Keratinocyte (primary cell): ENCODE measurements at regions not wholly inside any gene's neighbourhood (a gene's known extent, or its start where the extent isn't known, plus 50 kb on each side); places are given as distances from the start of the nearest gene placed in this dataset.

Source experiments
- EZH2 ChIP-seq: IDR thresholded peaks from one replicate; pipeline ENCODE4 v1.6.1; 2012; ENCODE audit warnings: inconsistent platforms, mild to moderate bottlenecking, low read length, moderate library complexity
- TF ChIP-seq, protein P1 (sequence below), 3 experiments: IDR thresholded peaks in 1 of 3; conservative IDR thresholded peaks in 1 of 3; optimal IDR thresholded peaks in 1 of 3; 2 replicates in 2 of 3; 3 replicates in 1 of 3; pipeline versions ENCODE3 to v1.5.1; 2011; ENCODE audit warnings: low read length in 3 of 3, mild to moderate bottlenecking in 3 of 3, moderate library complexity in 2 of 3, control low read depth in 1 of 3, inconsistent platforms in 1 of 3; ENCODE audit not compliant: insufficient read depth in 2 of 3; ENCODE audit errors: extremely low read depth in 1 of 3

- TF ChIP-seq, protein P1, sequence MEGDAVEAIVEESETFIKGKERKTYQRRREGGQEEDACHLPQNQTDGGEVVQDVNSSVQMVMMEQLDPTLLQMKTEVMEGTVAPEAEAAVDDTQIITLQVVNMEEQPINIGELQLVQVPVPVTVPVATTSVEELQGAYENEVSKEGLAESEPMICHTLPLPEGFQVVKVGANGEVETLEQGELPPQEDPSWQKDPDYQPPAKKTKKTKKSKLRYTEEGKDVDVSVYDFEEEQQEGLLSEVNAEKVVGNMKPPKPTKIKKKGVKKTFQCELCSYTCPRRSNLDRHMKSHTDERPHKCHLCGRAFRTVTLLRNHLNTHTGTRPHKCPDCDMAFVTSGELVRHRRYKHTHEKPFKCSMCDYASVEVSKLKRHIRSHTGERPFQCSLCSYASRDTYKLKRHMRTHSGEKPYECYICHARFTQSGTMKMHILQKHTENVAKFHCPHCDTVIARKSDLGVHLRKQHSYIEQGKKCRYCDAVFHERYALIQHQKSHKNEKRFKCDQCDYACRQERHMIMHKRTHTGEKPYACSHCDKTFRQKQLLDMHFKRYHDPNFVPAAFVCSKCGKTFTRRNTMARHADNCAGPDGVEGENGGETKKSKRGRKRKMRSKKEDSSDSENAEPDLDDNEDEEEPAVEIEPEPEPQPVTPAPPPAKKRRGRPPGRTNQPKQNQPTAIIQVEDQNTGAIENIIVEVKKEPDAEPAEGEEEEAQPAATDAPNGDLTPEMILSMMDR (optimal IDR thresholded peaks at IDR 0.05 in 1 of 3, IDR thresholded peaks at IDR 0.05 in 1 of 3, conservative IDR thresholded peaks at IDR 0.05 in 1 of 3; ENCODE audit: extremely low read depth in 1 of 3, insufficient read depth in 2 of 3, low read length in 3 of 3) = no peak
- TF ChIP-seq EZH2 = no peak
Measured at GRCh38 chr15:36358094-36358493, 221.3 kb upstream of the CDIN1 start.
